HCT116 (cell line): ENCODE measurements at regions not wholly inside any gene's neighbourhood (a gene's known extent, or its start where the extent isn't known, plus 50 kb on each side); places are given as distances from the start of the nearest gene placed in this dataset.

Source experiments
- ATF3 ChIP-seq: IDR thresholded peaks from 2 replicates; pipeline ENCODE4 v1.6.1; 2012
- CTCF ChIP-seq, 3 experiments: fragments of 200-600 bp in 1 of 3; sonication (generic) in 1 of 3; IDR thresholded peaks in 2 of 3; conservative IDR thresholded peaks in 1 of 3; 2 replicates each; pipeline ENCODE4 v1.5.1; 2012 to 2017; ENCODE audit warnings: low read depth in 2 of 3, low read length in 2 of 3, antibody characterized with exemption in 1 of 3, borderline replicate concordance in 1 of 3, control low read depth in 1 of 3, mild to moderate bottlenecking in 1 of 3, mixed read lengths in 1 of 3, mixed run types in 1 of 3, moderate library complexity in 1 of 3; ENCODE audit not compliant: insufficient read depth in 1 of 3
- EGR1 ChIP-seq: IDR thresholded peaks from 2 replicates; pipeline ENCODE4 v1.6.1; 2012; ENCODE audit warnings: low read depth
- EZH2 ChIP-seq: fragments of 200-600 bp; sonication (generic); IDR thresholded peaks from 2 replicates; pipeline ENCODE4 v1.6.1; 2017; ENCODE audit warnings: antibody characterized with exemption, mixed run types
- POLR2A ChIP-seq: IDR thresholded peaks from 2 replicates; pipeline ENCODE4 v1.7.0; 2011; ENCODE audit warnings: borderline replicate concordance; ENCODE audit not compliant: insufficient read depth, insufficient read length; ENCODE audit errors: extremely low read depth
- POLR2AphosphoS5 ChIP-seq: IDR thresholded peaks from 2 replicates; pipeline ENCODE4 v1.6.1; 2011; ENCODE audit warnings: mild to moderate bottlenecking, low read depth, low read length, moderate library complexity
- RAD21 ChIP-seq: IDR thresholded peaks from 2 replicates; pipeline ENCODE4 v1.6.1; 2012; ENCODE audit warnings: low read depth, mild to moderate bottlenecking
- REST ChIP-seq: IDR thresholded peaks from 2 replicates; pipeline ENCODE4 v1.6.1; 2012; ENCODE audit warnings: low read depth
- TCF7L2 ChIP-seq: IDR thresholded peaks from 2 replicates; pipeline ENCODE4 v1.7.0; 2011; ENCODE audit warnings: borderline replicate concordance, inconsistent platforms; ENCODE audit not compliant: insufficient read depth, insufficient read length; ENCODE audit errors: extremely low read depth
- ZNF274 ChIP-seq: fragments of 200-500 bp; sonication (Bioruptor generic); IDR thresholded peaks from 2 replicates; pipeline ENCODE4 v1.6.1; 2014; ENCODE audit warnings: mild to moderate bottlenecking, low read depth, low read length, inconsistent platforms

DNA sequence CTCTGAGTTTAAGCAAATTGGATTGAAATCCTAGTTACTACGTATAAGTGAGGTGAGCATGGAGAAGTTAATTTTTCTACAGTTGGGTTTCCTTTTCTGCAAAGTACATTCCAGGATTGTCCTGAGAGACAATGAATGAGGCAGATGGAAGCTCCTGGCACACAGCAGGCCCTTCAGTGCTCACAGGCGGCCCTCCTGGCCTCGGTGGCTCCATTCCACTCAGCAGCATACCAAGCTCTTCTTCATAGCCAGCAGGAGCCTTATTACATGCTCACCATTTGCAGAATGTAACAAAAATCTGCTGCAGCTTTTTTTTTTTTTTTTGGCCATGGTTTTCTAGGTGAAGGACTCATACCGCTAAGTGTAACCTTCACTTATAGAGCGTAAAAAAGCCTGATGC lies 113.2 kb upstream of the FAM9B start:
- no peak for TF ChIP-seq RAD21
- no peak for TF ChIP-seq ATF3
- TF ChIP-seq CTCF (IDR thresholded peaks at IDR 0.05 in 2 of 3, conservative IDR thresholded peaks at IDR 0.05 in 1 of 3; ENCODE audit: borderline replicate concordance in 1 of 3, insufficient read depth in 1 of 3, low read depth in 2 of 3, low read length in 2 of 3): no peak
- no peak for TF ChIP-seq POLR2AphosphoS5
- no peak for TF ChIP-seq ZNF274
- no peak for TF ChIP-seq POLR2A
- TF ChIP-seq TCF7L2: no peak
- TF ChIP-seq EGR1: no peak
- no peak for TF ChIP-seq EZH2
- no peak for TF ChIP-seq REST
